GM18498 (cell line): ENCODE measurements at regions not wholly inside any gene's neighbourhood (a gene's known extent, or its start where the extent isn't known, plus 50 kb on each side); places are given as distances from the start of the nearest gene placed in this dataset.

ENCODE experiments used
- ATAC-seq: cut with Tn5 transposase; IDR thresholded peaks from one replicate; pipeline ENCODE4 v1.9.1; 2021; ENCODE audit warnings: mild to moderate bottlenecking, moderate library complexity; ENCODE audit not compliant: unreplicated experiment

DNA sequence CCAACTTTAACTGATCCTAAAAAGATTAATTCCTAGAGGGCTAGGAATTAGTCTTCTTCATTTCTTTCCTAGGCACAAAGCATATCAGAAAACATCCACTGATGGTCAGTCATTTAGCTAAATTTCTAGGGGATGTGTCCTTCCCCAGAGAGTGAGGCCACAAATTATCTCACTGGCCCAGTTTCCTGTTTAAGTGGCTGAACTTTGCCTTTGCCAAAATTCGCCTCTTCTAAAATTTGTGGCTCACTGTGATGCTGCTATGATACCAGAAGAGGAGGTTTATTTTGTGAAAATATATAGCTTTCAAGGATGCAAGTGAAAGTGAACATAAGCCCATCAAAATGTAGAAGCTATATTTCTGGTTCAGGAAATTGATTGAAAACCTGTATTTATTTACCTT, 98.1 kb upstream of the FER start:
- ATAC-seq = no peak

- no peak for ATAC-seq
Measured at GRCh38 chr5:108649106-108649505, 98.6 kb upstream of the FER start.

DNA sequence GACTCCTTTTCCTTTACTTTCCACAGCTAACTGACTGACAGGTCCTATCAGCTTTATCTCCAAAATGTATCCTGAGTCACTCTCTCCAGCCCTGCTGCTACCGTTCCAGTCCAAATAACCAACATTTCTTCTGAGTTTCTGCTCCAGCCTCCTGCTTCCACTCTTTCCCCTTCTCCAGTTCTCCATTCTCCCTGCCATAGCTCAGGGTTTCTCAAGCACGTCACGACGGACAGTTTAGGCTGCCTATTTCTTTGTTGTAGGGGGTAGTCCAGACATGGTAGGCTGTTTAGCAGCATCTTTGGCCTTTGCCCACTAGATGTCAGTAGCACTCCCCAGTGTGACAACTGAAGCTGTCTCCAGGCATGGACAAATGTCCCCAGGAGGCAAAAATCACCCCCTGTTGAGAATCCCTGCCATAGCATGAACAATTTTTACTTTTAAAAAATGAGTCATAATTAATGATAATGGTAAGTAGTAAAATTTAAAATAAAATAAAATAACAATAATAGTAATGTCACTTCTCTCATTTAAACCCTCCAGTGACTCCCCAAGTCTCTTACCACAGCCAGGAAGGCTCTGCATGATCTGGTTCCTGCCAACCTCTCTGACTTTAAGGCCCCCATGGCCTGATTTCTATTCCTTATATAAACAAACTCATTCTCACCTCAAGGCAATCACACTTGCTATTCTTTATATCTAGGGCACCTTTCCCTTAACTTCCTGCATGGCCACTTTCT, 105.4 kb upstream of the FER start:
- ATAC-seq = peak; percentile 98

GRCh38 chr5:108641596-108641995, 106.1 kb upstream of the FER start:
- no peak for ATAC-seq

DNA sequence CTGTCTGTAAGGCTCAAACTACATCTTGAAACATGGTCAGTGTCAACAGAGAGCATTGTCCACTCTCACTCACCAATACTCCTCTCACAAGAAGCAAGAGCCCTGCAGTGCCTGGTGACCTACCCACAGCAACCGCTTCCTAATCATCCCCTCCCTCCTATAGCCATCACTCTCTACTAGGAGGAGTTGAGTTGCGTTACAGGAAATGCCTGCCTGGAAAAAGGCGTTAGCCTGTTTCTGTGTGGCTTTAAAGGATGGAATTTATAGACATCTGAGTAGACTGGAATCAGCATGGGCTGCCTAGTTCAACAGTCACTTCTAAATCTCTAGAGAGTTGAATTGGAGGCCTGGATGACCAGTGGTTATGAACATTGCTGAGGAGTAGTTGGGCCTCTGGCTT, 108.3 kb upstream of the FER start:
- ATAC-seq = no peak

DNA sequence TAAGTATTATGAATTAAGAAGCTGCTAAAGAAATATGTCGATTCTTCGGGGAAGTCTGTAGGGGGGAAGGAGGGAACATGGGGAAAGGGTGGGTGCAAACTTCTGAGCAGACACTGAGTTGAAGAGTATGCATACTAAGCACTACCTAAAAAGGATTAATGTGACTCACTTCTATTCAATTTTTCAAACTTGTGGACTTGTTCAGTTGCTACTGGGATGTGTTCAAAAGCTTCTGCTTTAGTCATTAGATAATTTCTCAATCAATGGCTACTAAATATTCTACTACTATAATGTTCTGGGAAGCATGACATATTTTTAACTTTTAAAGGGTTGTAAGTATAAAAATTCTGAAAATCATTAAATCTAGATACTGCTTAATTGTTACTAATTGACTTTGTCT, 109.7 kb upstream of the FER start:
- no peak for ATAC-seq

DNA sequence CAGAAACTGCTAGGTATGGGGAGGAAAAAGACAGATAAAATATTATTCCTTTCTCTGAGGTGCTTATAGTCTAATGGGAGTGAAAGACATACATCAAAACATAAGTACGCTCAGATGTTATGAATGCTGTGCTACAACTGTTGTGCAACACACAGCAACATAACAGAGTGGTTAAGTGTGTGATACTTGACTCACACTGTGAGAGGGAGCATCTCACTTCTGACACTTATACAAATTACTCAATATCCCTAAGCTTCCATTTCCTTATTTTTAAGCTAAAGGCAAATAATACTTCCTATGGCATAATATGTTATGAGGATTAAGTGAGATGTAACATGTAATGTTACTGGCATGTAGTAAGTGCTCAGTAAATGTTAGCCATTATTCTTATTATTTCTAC, 110.6 kb upstream of the FER start:
- no peak for ATAC-seq

GRCh38 chr5:108636135-108636853, 111.4 kb upstream of the FER start:
- no peak for ATAC-seq

GRCh38 chr5:108634617-108635288, 112.9 kb upstream of the FER start:
- peak; percentile 64 for ATAC-seq

- ATAC-seq = no peak
Measured at GRCh38 chr5:108634010-108634616, 113.6 kb upstream of the FER start.

- ATAC-seq = no peak
Measured at GRCh38 chr5:108629779-108630528, 117.7 kb upstream of the FER start.

DNA sequence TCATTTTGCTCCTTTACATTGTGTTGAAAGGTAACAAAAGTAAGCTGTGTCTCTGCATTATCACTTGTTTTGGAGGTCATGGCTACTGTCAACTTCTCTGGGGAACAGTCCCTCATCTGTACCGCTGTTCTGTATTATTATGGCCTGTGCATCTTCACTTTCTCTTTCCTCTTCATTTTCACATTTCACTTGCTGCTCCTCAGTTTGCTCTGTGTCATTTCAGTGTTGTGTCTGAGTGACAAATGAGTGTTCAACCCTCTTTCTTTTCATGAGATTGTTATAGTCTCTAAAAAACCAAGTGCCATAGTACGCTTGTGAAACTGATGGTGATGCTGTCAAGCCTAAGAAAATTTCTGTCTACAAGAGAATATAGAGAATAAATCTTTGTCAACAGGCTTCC, 122.0 kb upstream of the FER start:
- peak; percentile 55 for ATAC-seq

DNA sequence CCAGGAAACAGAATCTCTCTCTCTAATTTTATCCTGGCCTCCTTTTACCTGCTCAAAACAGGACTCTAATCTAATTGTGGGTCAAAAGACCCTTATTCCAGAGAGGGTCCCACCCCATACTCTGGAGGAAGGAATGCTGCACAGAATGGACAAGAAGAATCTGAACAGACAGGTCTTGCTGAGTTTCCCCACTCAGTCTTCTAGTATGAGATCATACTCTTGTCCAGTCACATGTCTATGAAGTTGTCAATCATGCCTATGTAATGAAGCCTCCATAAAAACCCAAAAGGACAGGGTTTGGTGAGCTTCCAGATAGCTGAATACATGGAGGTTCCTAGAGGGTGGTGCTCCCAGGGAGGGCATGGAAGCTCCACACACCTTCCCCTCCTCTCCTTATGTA, 123.9 kb upstream of the FER start:
- ATAC-seq = no peak

DNA sequence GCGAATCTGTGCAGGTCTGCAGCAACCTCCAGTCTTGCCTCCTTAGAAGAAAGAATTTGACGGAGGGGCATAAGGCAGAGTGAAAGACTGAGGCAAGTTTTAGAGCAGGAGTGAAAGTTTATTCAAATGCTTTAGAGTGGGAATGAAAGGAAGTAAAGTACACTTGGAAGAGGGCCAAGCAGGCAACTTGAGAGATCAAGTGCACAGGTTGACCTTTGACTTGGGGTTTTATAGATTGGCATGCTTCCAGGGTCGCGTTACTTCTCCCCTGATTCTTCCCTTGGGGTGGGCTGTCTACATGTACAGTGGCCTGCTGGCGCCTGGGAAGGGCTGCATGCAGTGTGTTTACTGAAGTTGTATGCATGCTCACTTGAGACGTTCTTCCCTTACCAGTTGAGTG, 127.2 kb upstream of the FER start:
- no peak for ATAC-seq

DNA sequence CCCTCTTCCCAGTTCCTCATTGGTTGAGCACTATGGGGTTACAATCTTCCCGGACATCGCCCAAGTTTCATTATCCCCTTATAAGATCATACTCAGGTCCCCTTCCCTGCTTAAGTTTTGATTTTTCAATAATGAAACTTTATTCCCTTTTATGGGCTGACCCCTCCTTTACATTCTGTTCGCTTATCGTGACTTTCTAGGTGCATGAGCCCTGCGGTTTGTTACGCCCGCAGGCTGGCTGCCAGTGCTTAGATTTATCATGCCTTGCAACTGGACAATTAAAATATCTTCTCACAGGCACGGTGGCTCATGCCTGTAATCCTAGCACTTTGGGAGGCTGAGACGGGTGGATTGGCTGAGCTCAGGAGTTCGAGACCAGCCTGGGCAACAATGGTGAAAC, 127.9 kb upstream of the FER start:
- no peak for ATAC-seq

DNA sequence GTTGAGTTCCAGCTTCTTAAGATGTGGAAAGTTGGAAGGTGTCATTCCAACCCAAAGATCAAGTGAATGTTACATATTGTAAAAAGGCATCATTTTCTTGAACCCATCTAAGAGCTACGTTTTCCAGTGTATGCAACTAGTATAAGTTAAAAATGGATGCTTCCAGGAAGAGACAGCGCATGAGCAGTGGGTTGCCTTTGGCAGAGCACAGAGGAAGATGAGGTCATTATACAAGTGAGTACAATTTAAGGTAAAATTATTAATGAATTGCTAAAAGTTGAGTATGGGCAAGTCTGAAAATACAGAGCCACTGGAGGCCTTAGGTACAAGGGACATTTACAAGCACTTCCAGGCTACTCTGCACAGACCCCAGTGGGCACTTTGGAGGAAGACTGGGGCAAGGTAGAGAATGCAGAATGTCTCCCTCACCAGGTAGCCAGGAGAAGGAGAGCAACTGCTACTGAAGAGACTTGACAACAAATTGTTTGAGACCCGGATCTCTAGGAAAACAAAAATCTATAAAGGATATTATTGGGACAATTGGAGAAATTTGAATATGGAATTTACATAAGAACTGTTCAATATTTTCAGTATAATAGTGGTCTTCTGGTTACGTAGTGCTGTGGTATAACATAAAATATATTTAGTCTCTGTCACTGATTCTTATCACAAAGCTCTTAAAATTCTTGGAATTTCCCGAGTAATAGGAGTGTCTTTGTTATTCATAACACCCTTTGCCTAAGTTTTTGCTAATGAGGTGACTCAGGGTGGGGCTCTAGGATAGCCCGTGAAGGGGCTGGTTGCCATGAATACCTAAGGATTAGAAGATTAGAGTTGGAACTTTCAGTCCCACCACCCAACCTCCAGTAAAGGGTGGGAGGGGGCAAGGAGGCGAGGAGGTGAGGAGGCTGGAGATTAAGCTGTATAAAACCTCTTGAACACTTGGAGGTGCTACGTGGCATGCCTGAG, 129.9 kb upstream of the FER start:
- no peak for ATAC-seq

GRCh38 chr5:108615216-108615615, 132.5 kb upstream of the FER start:
- ATAC-seq = no peak

DNA sequence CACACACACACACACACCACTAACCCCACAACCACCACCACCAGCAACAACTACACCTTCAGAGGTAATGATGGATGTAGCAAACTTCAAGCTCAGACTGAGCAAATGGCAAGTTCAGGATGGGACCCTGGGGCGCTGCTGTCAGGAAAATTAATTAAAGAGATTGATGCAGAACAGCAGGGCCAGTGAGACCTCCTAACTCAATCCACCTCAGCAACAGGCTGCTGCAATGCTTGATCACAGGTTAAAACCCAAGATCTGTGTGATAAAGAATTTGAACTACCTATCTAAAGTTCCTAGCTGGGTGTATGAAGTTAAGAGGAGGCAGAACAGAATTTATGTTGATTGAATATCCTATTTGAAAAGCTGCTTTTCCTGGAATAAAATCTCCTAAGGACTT, 140.3 kb upstream of the FER start:
- ATAC-seq = no peak

GRCh38 chr5:108606185-108606584, 141.5 kb upstream of the FER start:
- peak; percentile 54 for ATAC-seq

GRCh38 chr5:108602830-108603229, 144.9 kb upstream of the FER start:
- ATAC-seq = no peak
